NCI-H146 treated with DMSO at 0.1 percent for 48 hours (cell line): ENCODE measurements at regions not wholly inside any gene's neighbourhood (a gene's known extent, or its start where the extent isn't known, plus 50 kb on each side); places are given as distances from the start of the nearest gene placed in this dataset.
"Not testable (repeated sequence)": the region's sequence is repeated elsewhere in the genome, so short reads cannot be mapped to it uniquely, and the experiment has no call there.

Experiments used
- DNase-seq: peaks from one replicate; lab custom pipeline; 2025; ENCODE audit not compliant: unreplicated experiment; lab: John Stamatoyannopoulos, UW

DNA sequence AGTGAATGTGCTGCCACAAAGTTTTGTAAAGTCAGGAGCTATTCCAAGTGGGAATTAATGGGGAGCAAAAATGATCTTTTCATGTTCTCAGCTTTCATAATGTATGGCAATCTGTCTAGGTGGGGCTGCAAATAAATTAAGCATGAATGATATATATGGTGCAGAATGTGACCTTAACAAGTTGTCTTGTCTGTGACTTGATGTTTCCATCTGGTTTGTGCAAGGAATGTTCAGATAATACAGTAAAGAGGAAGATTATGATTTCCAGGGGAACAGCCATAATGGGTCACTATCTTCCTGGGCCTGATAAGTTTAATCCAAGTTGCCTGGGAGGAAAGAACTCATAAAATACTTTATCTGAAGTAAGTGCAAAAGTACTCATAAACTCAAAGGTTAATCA is 1815.8 kb upstream of the FLRT2 start:
- no peak for DNase-seq

DNA sequence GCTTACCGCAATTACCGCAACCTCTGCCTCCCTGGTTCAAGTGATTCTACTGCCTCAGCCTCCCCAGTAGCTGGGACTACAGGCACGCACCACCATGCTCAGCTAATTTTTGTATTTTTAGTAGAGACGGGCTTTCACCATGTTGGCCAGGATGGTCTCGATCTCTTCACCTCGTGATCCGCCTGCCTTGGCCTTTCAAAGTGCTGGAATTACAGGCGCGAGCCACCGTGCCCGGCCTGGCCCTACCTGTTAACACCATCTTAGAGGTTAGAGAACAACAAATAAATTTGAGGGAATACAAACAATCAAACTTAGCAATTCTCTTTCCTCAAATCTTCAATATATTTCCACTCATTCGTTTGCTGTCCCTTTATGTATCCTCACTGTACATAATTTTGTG is 1810.5 kb upstream of the FLRT2 start:
- not testable (repeated sequence) for DNase-seq

- no peak for DNase-seq
These were observed 1796.3 kb upstream of the FLRT2 start for GRCh38 chr14:83733670-83734069.

DNA sequence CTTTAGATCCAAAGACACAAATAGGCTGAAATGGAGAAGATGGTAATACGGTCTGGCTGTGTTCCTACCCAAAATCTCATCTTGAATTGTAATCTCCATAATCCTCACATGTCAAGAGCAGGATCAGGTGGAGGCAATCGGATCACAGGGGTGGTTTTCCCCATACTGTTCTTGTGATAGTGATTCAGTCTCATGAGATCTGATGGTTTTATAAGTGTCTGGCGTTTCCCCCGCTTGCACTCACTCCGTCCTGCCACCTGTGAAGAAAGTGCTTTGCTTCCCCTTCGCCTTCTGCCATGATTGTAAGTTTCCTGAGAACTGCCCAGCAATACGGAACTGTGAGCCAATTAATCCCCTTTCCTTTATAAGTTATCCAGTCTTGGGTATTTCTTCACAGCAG is 1795.5 kb upstream of the FLRT2 start:
- no peak for DNase-seq

GRCh38 chr14:83741269-83741668 is 1788.7 kb upstream of the FLRT2 start:
- DNase-seq, result no peak

GRCh38 chr14:83744224-83744623 is 1785.7 kb upstream of the FLRT2 start:
- no peak for DNase-seq

DNA sequence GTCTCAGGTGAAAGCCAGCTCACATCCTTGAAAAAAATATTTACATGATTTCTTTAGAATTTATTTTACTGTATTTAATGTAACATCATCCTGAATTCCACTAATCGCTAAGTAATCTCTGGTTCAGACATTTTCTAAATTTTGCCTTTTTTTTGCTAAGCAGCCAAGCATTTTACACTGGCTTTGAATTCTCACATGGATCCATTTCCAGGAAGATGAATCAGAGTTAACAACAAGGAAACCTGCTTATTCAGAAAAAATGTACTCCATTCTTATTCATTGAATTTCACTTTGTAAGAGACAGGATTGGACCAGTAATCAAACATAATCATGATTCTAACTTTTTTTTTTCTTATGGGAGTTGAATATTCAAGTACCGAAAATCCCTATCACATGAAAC is 1785.1 kb upstream of the FLRT2 start:
- DNase-seq, result no peak

- DNase-seq, result no peak
These were observed 1783.6 kb upstream of the FLRT2 start for GRCh38 chr14:83746336-83746735.

- DNase-seq, result no peak
These were observed 1772.0 kb upstream of the FLRT2 start for GRCh38 chr14:83757916-83758315.

DNA sequence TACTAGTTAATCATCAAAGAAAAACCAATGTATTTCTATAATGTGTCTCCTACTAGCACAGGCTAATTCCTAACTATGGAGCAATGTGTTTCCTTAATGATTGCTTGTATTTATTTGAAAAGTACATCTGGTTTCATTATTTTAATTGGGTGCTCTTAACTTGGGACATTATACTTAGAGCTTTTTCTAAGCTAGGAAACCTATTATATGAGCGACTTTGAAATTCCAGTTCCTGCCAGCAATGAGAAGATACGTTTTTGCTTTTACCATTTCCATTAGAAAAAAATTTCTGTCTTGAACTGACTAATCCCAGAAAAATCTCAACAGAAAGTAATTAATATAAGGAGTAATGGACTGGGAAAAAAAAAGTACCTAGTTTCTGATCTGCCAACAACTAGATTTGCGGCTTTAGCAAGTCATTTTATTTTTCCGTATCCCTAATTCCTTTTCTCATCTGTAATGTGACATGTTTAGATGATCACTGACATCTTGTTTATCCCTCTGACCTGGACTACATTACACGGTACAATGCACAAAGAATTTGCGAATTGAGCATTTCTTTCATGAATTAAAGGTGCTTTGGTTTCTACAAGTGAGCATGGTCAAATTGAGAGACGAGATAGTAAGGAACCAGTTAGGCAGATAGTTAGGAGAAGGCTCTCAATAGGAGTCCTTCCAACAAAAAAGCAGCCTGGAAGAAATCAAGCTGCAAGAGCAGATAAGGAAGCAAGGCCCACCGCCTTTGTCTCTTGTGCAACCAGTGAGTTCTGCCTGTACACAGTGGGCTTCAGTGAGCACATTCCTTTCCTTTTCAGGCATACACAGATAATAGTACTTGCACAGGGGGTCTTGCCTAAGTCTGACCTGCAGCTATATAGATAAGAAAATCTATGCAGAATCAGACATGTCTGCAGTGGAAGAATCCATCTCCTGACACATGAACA is 1765.0 kb upstream of the FLRT2 start:
- DNase-seq, result no peak

GRCh38 chr14:83777516-83777915 is 1752.4 kb upstream of the FLRT2 start:
- DNase-seq, result no peak

- DNase-seq, result no peak
These were observed 1750.7 kb upstream of the FLRT2 start for GRCh38 chr14:83779266-83779665.

- DNase-seq, result no peak
These were observed 1749.6 kb upstream of the FLRT2 start for GRCh38 chr14:83780321-83780720.

- no peak for DNase-seq
These were observed 1731.5 kb upstream of the FLRT2 start for GRCh38 chr14:83798421-83798820.

DNA sequence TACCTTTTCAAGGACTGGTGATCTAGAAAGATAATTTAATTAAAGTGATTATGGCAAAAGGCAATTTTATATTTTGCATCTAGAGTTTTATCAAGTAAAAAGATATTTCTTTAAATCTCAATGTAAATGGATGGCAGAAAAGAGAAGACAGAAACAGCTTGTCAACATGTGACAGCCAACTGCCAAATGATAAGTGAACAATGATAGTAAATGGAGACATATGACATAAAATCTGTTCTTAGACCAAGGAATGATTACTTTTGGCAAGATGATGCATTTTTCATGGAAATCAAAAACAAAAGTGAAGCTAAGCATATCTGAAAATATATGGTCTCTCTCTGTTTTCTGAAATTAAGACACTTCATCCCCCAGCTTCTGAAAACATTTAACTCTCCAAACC is 1730.7 kb upstream of the FLRT2 start:
- DNase-seq, result no peak

GRCh38 chr14:83814896-83815295 is 1715.0 kb upstream of the FLRT2 start:
- DNase-seq, result peak; percentile 37

- no peak for DNase-seq
These were observed 1713.2 kb upstream of the FLRT2 start for GRCh38 chr14:83816761-83817160.

- no peak for DNase-seq
These were observed 1704.1 kb upstream of the FLRT2 start for GRCh38 chr14:83825843-83826242.

GRCh38 chr14:83826838-83827237 is 1703.1 kb upstream of the FLRT2 start:
- DNase-seq, result no peak

- no peak for DNase-seq
These were observed 1702.6 kb upstream of the FLRT2 start for GRCh38 chr14:83827383-83827782.

GRCh38 chr14:83828406-83828805 is 1701.5 kb upstream of the FLRT2 start:
- DNase-seq, result no peak

GRCh38 chr14:83830316-83830715 is 1699.6 kb upstream of the FLRT2 start:
- no peak for DNase-seq

DNA sequence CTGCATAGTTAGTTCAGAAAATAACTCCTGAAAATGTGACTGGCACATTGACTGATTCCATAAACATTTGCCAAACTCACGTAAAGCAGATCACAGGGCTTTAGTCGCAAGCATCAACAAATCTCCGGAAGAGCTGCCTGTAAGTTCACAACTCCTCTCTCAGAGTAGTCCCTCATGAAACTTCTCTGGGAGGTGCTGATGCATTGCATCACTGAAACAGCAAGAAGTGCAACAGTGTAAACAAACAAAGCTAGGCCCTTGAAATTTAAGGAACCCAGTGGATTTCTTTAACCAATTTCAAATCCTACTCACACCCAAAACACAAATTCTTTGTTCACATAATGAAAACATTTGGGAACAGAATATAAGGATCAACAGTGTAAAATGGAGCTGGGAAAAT is 1691.7 kb upstream of the FLRT2 start:
- no peak for DNase-seq
